SK-MEL-5 (cell line): ENCODE measurements at regions not wholly inside any gene's neighbourhood (a gene's known extent, or its start where the extent isn't known, plus 50 kb on each side); places are given as distances from the start of the nearest gene placed in this dataset.

Experiments
- DNase-seq: peaks from one replicate; pipeline ENCODE4 v3.0.0-alpha.2; 2016; ENCODE audit warnings: low read depth, low spot score
- in situ Hi-C: cut with HindIII; loops from 2 replicates; pipeline ENCODE4 v1.10.0; 2016; ENCODE audit warnings: low sequenced_read_pairs, high pct_unique_total_duplicates, low pct_unique_long_range_greater_than_20kb

DNA sequence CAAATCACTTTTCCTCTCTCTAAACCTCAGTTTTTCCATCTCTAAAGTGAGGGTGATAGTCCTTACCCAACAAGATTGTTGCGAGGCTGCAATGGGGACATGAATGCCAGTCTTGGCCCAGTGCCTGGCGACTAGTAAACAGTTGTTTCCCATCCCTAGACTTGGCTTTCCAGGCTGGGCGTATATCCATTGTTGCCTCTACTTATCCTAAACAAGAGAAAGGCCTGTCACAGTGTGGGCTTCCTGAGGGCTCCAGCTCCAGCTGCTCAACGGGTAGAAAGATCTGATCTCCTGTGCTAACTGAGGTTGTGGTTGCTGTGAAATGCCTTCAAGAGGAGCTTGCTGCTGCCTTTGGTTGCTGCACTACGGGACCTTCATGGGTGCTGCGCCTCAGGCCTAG is 142.0 kb downstream of the NSG2 start:
- no peak for DNase-seq
- in situ Hi-C loops, result no loop called here

DNA sequence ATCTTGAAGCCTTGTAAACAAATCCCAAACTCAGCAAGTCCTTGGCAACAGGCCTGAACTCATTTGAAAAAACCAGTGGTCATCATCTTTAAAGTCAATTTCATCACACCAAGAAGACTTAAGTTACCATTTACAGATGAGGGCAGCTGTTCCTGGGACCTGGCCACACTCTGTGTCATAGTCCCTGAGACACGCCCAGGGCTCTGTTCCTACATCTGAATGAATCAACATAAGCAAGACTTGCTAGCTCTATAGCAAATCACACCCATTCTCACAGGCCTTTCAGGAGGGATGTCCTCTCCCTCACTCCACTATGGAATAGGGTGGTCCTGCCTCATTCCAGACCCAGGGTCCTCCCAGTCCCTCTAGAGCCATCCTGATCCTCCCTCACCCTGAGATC is 142.8 kb downstream of the NSG2 start:
- DNase-seq, result no peak
- in situ Hi-C loops, result no loop called here

DNA sequence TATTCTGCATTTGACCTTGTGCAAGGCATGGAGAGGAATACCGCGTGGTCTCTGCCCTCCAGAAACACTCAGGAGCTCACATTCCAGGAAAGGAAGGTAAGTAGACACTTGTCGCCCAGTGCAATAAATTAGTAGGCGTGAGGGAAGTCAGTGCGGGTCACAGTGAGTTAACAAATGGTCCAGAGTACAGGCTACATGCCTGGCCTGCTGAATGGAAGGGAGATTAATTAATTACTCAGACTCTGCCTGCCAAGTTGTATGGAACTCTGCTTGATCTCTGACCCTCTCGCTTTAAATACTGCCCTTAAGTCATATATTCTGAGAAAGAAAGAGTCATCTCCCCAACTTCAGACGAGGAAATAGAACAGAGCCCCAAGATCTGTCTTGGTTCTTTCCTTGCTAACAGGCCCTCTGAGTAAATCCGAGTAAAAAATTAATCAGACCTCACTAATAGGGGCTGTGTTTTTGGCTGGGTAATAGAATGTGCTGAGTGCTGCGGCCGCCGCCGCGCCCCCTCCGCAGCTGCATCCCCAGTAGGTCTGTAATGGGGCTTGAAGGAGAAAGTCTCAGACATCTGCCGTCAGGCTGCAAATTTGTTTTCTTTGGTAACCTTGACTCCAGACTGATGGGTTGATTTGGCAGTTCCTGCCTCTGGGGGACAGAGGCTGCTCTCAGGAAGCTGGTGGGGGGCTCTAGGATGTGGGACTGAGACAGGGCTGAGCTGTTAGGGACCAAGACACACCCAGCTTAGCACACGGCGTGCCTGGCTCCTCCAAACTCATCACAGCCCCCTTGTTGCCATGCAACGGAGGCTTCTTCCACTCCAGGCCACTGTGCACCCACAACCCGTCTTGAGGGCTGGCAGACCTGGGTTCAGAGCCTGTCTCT is 144.4 kb downstream of the NSG2 start:
- no peak for DNase-seq
- in situ Hi-C loops, result no loop called here

DNA sequence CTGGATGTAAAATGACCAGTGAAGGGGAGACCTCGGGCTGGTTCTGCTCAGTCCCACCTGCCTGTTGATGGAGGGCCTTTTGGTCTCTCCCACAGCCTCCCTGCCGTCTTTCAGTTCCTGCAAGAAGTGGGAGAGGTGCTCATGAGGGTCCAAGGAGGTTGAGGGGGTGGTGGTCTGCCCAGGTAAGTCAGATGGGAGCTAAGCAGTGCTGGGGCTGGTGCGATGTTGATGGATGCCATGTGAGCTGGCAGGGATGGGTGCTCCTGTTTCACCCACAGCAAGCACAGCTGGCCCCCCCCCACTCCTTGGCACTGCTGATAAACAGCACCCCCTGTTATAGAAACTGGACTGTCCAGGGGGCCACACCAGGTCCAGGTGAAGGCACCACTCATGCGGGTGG is 145.6 kb downstream of the NSG2 start:
- in situ Hi-C loops, result no loop called here
- DNase-seq, result no peak

DNA sequence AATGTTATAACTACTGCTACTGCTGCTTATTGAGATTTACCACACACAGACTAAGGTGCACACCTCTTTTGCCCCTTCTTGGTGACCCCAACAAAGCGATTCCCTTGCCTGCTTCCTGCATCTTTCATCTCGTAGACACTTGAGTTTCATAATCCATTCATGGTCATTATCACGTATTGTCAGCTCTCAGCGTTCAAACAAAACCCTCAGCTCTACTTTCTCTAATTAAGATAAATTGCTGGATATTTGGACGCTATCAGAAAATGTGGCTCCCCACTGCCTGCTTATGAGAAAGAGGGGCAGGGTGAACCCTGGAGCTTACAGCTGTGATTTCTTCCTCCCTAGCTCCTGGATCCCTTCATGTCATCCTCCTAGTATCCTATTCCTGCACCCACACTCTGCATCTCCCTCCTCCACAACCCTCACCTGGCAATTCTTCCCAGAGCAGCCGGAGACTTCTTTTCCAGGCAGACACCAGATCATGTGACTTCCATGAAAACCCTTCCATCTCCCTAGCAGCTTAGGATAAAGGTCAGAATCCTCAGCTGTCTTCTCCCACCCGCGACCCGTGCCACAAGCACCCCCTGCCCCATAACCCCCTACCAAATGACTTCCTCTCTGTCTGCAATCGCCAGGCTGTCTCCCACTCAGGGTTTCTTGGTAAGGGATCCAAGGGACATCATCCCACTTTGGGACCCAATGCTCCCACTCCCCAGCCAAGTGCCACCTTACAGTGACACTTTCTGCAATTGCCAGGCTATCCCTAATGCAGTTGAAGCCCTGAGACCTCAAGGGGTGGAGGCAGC is 146.5 kb downstream of the NSG2 start:
- in situ Hi-C loops, result no loop called here
- DNase-seq, result no peak

DNA sequence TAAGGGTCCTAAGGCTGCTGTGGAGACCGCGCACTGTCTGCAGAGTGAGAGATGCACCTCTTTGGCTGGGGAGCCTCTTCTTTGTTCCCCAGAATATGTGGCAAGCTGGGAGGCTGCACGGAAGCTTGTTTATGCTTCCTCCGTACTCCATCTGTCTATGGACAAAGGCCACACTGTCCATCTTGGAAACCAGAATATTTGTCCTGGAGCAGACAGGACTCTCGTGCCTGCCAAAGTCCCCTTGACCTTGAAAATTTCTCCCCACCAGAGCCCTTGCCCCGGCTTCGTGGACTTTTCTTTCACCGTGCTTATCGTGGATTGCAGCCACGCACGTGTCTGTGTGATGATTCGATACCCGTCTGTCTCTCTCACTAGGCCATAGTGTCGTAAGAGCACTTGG is 147.4 kb downstream of the NSG2 start:
- DNase-seq, result no peak
- in situ Hi-C loops, result no loop called here

DNA sequence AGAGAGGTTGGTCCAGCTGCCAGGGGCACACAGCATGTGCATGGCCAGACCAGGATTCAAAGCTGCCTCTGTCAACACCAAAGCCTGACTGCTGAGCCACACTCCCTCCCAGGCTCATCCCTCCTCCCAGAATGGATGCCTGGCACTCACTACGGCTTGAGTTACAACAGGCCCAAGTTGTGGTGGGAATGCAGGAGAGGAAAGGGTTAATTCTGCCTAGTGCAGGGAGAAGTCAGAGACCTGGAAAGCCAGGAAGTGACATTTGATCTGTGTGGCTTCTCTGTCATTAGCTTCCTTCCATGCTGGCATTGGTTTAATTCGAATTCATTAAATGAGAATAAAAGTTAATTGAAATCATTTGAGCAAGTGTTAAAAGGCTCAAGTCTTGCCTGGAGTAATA is 150.0 kb downstream of the NSG2 start:
- no peak for DNase-seq
- in situ Hi-C loops, result no loop called here

DNA sequence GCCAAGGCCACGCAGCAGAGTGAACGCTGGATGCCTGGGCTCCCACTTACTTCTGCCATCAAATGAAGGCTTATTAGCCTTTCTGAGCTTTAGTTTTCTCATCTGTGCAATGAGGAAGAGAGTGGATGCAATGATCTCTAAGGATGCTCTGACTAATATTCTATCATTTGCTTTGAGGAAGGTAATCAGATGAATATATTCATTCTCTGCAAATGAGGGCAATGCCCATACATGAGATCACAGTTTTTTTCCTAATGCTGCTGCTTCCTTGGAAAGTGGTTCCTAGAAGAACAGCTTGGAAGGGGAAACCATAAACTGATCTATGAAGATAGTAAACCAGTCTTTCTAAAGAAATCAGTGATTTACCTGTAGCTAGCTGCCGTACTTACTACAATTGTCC is 152.4 kb downstream of the NSG2 start:
- DNase-seq, result no peak
- in situ Hi-C loops, result no loop called here

DNA sequence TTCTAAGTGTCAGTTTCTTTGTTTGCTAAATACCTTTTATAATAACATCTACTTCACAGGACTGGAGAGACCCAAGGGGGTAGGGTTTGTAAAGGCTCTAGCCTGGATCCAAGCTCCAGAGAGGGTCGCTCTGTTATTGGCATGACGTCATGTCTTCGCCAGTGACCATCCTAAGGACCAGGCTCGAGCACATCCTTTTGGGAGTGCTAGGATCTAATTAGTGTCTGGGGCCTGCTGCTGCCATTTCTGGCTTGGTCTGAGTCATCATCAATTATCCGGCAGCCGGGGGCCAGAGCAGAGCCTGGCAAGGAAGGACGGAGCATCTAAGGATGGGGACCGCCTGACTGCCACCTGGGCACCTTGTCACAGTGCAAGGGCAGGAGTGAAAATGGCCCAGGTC is 153.0 kb downstream of the NSG2 start:
- no peak for DNase-seq

DNA sequence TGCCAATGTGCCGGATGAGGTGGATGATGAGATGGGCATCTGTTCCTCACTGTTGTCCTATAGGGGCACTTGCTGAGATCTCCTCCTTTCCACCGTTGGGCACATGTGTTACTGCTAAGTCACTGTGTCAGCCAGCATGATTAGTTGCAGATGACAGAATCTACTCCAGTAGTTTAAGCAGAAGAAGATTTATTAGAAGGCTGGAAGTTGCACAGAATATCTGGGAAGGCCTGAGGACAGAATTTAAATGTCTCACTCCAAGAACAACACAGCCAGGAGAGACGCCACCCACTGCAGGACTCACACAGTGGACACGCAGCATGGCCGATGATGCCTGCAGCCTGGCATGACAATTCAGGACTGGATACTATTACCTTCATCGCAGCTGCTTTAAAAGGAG is 157.5 kb downstream of the NSG2 start:
- DNase-seq, result no peak

More for the DNA sequence above, 153.0 kb downstream of the NSG2 start:
- in situ Hi-C loops, result no loop called here

DNA sequence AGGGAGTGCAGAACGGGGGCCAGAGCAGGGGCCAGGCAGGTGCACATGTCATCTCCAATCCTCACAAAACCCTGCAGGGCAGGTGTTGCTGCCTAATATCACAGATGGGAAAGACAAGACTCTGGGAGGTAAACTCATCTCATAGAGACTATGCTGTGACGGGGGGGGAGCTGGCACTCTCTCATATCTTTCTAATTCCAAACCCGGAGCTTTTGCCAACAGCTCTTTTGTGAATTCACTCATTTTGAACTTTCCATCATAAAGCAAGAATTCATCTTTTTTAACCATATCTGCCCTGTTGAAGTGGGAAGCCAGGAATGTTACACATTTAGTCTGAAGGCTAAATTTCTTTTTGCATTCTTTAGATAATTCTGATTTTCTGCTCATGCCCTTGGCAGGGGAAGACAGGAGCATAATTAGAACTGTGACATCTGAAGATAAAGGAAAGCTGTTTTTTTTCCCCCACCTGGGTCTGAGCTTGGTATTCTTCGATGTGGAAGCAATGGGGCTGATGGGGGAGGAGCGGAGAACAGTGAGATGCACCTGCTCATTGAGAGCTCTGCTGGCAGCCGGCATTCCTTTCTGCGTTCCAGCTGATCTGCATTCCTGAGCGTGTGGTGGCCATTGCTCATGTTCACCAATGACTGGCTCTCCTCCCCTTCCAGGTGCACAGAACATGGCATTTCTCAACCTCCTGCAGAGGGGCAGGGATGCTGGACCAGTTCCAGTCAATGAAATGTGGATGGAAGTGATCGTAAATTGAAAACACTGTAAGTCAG is 159.2 kb downstream of the NSG2 start:
- in situ Hi-C loops, result no loop called here
- DNase-seq, result no peak

More for the DNA sequence above, 157.5 kb downstream of the NSG2 start:
- in situ Hi-C loops, result no loop called here

DNA sequence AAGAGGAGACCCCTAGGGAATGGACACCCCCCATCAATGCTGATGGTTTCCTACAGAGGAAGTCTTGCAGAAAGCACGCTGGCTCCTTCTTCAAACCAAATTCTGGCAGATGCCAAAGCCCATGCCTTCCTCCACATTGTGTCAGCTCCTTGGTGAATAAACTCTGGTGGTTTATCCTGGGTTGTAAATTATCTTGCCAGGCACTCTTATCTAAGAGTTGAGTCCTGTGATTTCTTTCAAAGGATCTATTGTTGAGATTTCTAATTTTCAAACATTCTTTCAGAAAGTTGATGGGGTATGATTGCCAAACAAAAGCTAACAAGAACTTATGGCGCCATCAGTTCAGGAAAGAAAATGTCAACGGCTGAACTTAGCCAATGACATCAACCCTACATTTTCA is 160.4 kb downstream of the NSG2 start:
- in situ Hi-C loops, result no loop called here
- no peak for DNase-seq

DNA sequence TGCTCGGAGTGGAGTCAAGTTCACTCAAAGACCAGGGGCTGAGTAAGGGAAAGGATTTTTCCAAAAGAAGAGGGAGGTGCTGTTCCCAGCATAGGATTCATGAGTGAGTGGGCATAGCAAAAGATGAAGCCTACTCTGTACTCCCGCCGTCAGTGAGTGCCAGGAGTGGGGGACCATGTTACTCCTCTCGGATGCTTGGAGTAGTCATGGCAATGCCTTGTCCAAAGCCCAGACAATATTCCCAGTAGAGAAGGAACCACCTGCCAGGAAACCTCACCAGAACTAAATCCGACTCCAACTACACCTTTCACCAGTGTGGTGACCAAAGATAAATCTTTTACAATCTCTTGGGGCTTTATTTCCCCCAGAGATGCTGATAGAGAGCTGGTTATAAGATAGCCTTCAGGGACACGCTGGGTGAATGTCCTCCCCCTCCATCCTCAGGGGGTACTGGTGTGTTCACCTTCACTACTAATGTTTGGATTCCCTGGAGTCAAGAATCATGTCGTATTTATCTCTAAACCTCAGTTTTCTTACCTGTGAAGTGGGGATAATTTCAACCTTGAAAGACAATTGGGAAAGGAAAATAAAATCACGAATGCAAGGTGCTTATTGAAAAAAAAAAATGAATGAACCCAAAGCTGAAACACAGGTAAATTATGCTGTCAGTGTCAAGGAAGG is 165.2 kb downstream of the NSG2 start:
- in situ Hi-C loops, result no loop called here
- DNase-seq, result no peak

DNA sequence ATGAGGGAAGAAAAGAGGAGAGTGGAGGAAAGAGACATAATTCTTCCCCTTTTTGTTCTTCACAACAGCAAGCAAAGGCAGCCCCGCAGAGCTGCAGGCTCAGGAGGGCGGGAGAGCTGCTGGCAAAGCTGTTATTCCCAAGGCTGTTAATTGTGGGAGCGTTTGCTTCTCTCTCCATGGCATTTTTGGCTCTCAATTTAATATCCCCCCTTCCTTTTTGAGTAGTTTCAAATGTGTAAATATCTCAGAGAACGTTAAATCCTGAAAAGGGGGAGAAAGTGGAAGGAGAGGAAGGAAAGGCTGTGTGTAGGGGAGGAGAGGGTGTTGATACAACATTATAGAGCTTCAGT is 165.7 kb downstream of the NSG2 start:
- in situ Hi-C loops, result no loop called here
- DNase-seq, result no peak

DNA sequence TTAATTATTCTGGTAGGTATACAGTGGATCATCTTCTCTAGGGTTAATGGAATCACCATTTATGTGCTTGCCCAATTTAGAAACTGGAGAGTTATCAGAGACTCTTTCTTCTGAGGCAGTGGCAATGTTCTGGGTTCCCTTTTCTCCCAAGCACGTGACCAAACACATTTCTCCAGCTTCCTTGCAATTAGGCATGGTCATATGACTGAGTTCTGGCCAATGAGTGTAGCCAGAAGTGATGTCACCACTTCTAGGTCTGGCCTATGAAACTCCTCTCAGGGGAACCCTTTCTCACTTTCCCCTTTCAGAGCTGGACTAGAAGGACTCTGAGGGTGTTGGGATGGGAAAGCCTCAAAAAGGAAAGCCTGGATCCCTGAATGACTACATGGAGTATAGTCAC is 172.0 kb downstream of the NSG2 start:
- no peak for DNase-seq
- in situ Hi-C loops, result no loop called here

DNA sequence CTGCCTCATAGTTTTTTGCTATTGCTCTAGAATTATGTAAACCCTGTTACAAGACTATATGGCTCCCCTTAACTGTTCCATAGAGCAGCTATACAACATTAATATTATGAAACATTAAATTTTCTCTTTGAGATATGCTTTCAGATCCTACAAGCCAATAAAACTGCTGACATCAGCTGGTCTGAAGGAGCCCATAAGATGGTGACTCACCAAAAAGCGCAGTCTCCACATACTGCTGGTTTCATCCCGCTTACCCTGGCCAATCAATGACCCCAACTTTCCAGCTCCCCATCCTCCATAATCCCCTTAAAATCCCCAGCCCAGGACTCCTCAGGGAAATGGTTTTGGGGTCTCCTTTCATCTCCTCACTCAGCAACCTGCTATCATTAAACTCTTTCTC is 172.7 kb downstream of the NSG2 start:
- no peak for DNase-seq
- in situ Hi-C loops, result no loop called here

DNA sequence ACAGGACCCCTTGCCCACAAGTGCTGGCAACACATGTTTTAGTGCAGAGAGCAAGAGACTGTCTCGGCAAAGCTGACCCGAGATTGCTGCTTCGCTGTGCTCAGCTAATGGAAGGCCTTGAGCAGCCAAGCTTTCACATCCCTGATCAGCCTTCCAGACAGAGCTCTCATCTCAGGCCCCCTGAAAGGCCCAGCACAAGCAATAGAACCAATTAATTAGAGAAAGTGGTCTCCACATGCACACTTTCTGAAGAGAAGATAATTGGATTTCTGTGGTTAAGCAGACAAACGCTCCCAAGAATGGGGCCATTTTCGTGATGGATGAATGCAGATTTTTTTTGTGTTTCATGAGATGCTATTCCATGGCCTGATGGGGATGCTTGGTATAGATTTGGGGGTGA is 174.9 kb downstream of the NSG2 start:
- in situ Hi-C loops, result no loop called here
- no peak for DNase-seq

DNA sequence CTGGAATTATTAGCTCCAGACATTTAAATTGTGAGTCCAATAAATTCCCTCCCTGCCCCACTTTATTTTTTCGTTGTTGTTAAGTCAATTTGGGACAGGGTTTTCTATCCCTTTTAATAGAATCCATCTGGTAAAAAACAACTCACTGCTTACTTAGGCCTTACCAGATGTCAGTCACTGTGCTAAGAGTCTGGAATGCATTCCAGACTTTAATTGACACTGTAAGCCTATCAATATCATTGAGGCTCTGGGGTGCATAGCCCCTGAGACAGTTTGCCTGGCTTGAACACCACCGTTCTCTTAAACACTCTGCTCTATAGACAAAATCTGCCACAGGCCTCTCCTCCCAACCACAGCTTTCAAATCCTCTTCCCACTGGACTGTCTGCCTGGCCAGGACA is 175.9 kb downstream of the NSG2 start:
- in situ Hi-C loops, result no loop called here
- DNase-seq, result no peak
